Endothelial cell of umbilical vein (primary cell): ENCODE measurements at regions not wholly inside any gene's neighbourhood (a gene's known extent, or its start where the extent isn't known, plus 50 kb on each side); places are given as distances from the start of the nearest gene placed in this dataset.

Experiments used
- EZH2 ChIP-seq: IDR thresholded peaks from 2 replicates; pipeline ENCODE4 v1.6.1; 2012; ENCODE audit warnings: borderline replicate concordance, low read depth, mild to moderate bottlenecking, moderate library complexity, low read length, inconsistent platforms; ENCODE audit not compliant: severe bottlenecking
- FOS ChIP-seq: IDR thresholded peaks from 2 replicates; pipeline ENCODE4 v1.6.1; 2011; ENCODE audit warnings: mild to moderate bottlenecking, low read length, moderate library complexity, borderline replicate concordance; ENCODE audit not compliant: insufficient read depth
- JUN ChIP-seq: IDR thresholded peaks from 2 replicates; pipeline ENCODE4 v1.6.1; 2011; ENCODE audit warnings: borderline replicate concordance, low read depth; ENCODE audit not compliant: insufficient read length, insufficient read depth
- POLR2A ChIP-seq: IDR thresholded peaks from 2 replicates; pipeline ENCODE4 v1.6.1; 2012; ENCODE audit warnings: low read depth, mild to moderate bottlenecking, control low read depth, low read length
- POLR2AphosphoS5 ChIP-seq: IDR thresholded peaks from 2 replicates; pipeline ENCODE4 v1.6.1; 2012; ENCODE audit warnings: low read depth, mild to moderate bottlenecking, control low read depth, low read length, moderate library complexity; ENCODE audit not compliant: insufficient read depth
- TF ChIP-seq, protein P1 (sequence below), 2 donors: IDR thresholded peaks; 1 replicate in 1 of 2; 2 replicates in 1 of 2; pipeline ENCODE4 v1.5.1; 2011; ENCODE audit warnings: low read length in 2 of 2, mild to moderate bottlenecking in 2 of 2, moderate library complexity in 2 of 2, control low read depth in 1 of 2, inconsistent platforms in 1 of 2, low read depth in 1 of 2; ENCODE audit not compliant: insufficient read depth in 1 of 2; ENCODE audit errors: extremely low read depth in 1 of 2
- TF ChIP-seq, protein P2 (sequence below): IDR thresholded peaks from 2 replicates; pipeline ENCODE4 v1.6.1; 2011; ENCODE audit not compliant: insufficient read depth, insufficient read length

DNA sequence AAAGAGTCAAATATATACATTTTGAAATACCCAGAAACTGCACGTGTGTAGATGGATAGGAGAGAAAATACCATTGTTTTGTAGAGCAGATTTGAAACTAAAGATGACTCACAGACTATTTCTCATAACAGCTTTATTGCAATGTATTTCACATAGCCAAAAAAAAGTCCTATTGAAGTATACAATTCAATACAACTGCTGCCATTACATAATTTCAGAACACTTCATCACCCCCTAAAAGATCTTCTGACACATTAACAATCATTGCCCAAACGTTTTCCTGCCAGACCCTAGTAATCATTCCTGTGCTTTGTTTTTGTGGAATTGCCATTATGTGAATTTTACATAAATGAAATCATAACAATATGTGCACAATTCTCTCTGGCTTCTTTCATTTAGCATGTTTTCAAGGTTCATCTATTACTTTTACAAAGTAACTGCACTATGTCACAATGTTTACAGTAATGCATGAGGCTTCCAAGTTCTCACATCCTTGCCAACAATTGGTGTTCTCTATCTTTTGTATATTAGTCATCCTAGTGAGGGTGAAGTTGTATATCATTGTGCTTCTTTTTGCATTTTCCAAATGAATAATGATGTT is 378.6 kb upstream of the CWC22 start:
- TF ChIP-seq, protein P1, sequence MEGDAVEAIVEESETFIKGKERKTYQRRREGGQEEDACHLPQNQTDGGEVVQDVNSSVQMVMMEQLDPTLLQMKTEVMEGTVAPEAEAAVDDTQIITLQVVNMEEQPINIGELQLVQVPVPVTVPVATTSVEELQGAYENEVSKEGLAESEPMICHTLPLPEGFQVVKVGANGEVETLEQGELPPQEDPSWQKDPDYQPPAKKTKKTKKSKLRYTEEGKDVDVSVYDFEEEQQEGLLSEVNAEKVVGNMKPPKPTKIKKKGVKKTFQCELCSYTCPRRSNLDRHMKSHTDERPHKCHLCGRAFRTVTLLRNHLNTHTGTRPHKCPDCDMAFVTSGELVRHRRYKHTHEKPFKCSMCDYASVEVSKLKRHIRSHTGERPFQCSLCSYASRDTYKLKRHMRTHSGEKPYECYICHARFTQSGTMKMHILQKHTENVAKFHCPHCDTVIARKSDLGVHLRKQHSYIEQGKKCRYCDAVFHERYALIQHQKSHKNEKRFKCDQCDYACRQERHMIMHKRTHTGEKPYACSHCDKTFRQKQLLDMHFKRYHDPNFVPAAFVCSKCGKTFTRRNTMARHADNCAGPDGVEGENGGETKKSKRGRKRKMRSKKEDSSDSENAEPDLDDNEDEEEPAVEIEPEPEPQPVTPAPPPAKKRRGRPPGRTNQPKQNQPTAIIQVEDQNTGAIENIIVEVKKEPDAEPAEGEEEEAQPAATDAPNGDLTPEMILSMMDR (IDR thresholded peaks at IDR 0.05; ENCODE audit: extremely low read depth in 1 of 2, insufficient read depth in 1 of 2, low read depth in 1 of 2, low read length in 2 of 2) = no peak
- TF ChIP-seq EZH2 (no peak), POLR2A (no peak), FOS (peak; percentile 14), POLR2AphosphoS5 (no peak), JUN (no peak)
- TF ChIP-seq, protein P2, sequence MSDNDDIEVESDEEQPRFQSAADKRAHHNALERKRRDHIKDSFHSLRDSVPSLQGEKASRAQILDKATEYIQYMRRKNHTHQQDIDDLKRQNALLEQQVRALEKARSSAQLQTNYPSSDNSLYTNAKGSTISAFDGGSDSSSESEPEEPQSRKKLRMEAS = no peak
